ENCODE measurements at regions not wholly inside any gene's neighbourhood (a gene's known extent, or its start where the extent isn't known, plus 50 kb on each side); places are given as distances from the start of the nearest gene placed in this dataset.

GRCh38 chr6:21744331-21744730 lies 150.8 kb downstream of the SOX4 start:
- H3K9ac ChIP-seq (ENCODE audit: low read length in 2 of 2): no peak overlapping the region
- no peaks in the 10 kb centered on the region for H3K36me3 ChIP-seq (ENCODE audit: control insufficient read depth in 2 of 2, insufficient read depth in 2 of 2, low read length in 2 of 2)
- no peaks in the 10 kb centered on the region for H3K27me3 ChIP-seq (ENCODE audit: control insufficient read depth in 1 of 2, insufficient read depth in 2 of 2, low read length in 2 of 2)
- H3K27ac ChIP-seq (ENCODE audit: low read length): no peak overlapping the region
- no peak overlapping the region for H3K4me3 ChIP-seq (ENCODE audit: low read length in 2 of 2)
- no peaks in the 10 kb centered on the region for H3K9me3 ChIP-seq (ENCODE audit: control insufficient read depth in 2 of 2, low read length in 2 of 2)
- no peaks in the 10 kb centered on the region for H3K4me1 ChIP-seq (ENCODE audit: control insufficient read depth, insufficient read depth, low read length)

- H3K27me3 ChIP-seq (ENCODE audit: control insufficient read depth in 1 of 2, insufficient read depth in 2 of 2, low read length in 2 of 2): no peaks in the 10 kb centered on the region
- no peak overlapping the region for H3K4me3 ChIP-seq (ENCODE audit: low read length in 2 of 2)
- no peak overlapping the region for H3K27ac ChIP-seq (ENCODE audit: low read length)
- no peaks in the 10 kb centered on the region for H3K9me3 ChIP-seq (ENCODE audit: control insufficient read depth in 2 of 2, low read length in 2 of 2)
- H3K4me1 ChIP-seq (ENCODE audit: control insufficient read depth, insufficient read depth, low read length): no peaks in the 10 kb centered on the region
- no peaks in the 10 kb centered on the region for H3K36me3 ChIP-seq (ENCODE audit: control insufficient read depth in 2 of 2, insufficient read depth in 2 of 2, low read length in 2 of 2)
- H3K9ac ChIP-seq (ENCODE audit: low read length in 2 of 2): no peak overlapping the region
These were observed 152.2 kb downstream of the SOX4 start for GRCh38 chr6:21745543-21746337.

- Histone ChIP-seq H3K36me3 (ENCODE audit: control insufficient read depth in 2 of 2, insufficient read depth in 2 of 2, low read length in 2 of 2) (no peaks in the 10 kb centered on the region), H3K27me3 (ENCODE audit: control insufficient read depth in 1 of 2, insufficient read depth in 2 of 2, low read length in 2 of 2) (no peaks in the 10 kb centered on the region), H3K4me1 (ENCODE audit: control insufficient read depth, insufficient read depth, low read length) (no peaks in the 10 kb centered on the region), H3K4me3 (ENCODE audit: low read length in 2 of 2) (no peak overlapping the region), H3K9me3 (ENCODE audit: control insufficient read depth in 2 of 2, low read length in 2 of 2) (no peaks in the 10 kb centered on the region), H3K27ac (ENCODE audit: low read length) (no peak overlapping the region), H3K9ac (ENCODE audit: low read length in 2 of 2) (no peak overlapping the region)
These were observed 153.9 kb downstream of the SOX4 start for GRCh38 chr6:21747441-21747840.

- Histone ChIP-seq H3K9ac (ENCODE audit: low read length in 2 of 2) (no peak overlapping the region), H3K4me3 (ENCODE audit: low read length in 2 of 2) (no peak overlapping the region), H3K9me3 (ENCODE audit: control insufficient read depth in 2 of 2, low read length in 2 of 2) (no peaks in the 10 kb centered on the region), H3K27ac (ENCODE audit: low read length) (no peak overlapping the region), H3K27me3 (ENCODE audit: control insufficient read depth in 1 of 2, insufficient read depth in 2 of 2, low read length in 2 of 2) (no peaks in the 10 kb centered on the region), H3K4me1 (ENCODE audit: control insufficient read depth, insufficient read depth, low read length) (no peaks in the 10 kb centered on the region), H3K36me3 (ENCODE audit: control insufficient read depth in 2 of 2, insufficient read depth in 2 of 2, low read length in 2 of 2) (no peaks in the 10 kb centered on the region)
These were observed 154.9 kb downstream of the SOX4 start for GRCh38 chr6:21748343-21749056.

GRCh38 chr6:21749754-21750153 lies 156.2 kb downstream of the SOX4 start:
- no peak overlapping the region for H3K27ac ChIP-seq (ENCODE audit: low read length)
- no peak overlapping the region for H3K9ac ChIP-seq (ENCODE audit: low read length in 2 of 2)
- H3K9me3 ChIP-seq (ENCODE audit: control insufficient read depth in 2 of 2, low read length in 2 of 2): no peaks in the 10 kb centered on the region
- H3K4me1 ChIP-seq (ENCODE audit: control insufficient read depth, insufficient read depth, low read length): no peaks in the 10 kb centered on the region
- no peaks in the 10 kb centered on the region for H3K36me3 ChIP-seq (ENCODE audit: control insufficient read depth in 2 of 2, insufficient read depth in 2 of 2, low read length in 2 of 2)
- no peak overlapping the region for H3K4me3 ChIP-seq (ENCODE audit: low read length in 2 of 2)
- no peaks in the 10 kb centered on the region for H3K27me3 ChIP-seq (ENCODE audit: control insufficient read depth in 1 of 2, insufficient read depth in 2 of 2, low read length in 2 of 2)

GRCh38 chr6:21750575-21750974 lies 157.0 kb downstream of the SOX4 start:
- Histone ChIP-seq H3K9me3 (ENCODE audit: control insufficient read depth in 2 of 2, low read length in 2 of 2) (no peaks in the 10 kb centered on the region), H3K4me1 (ENCODE audit: control insufficient read depth, insufficient read depth, low read length) (no peaks in the 10 kb centered on the region), H3K27me3 (ENCODE audit: control insufficient read depth in 1 of 2, insufficient read depth in 2 of 2, low read length in 2 of 2) (no peaks in the 10 kb centered on the region), H3K4me3 (ENCODE audit: low read length in 2 of 2) (no peak overlapping the region), H3K9ac (ENCODE audit: low read length in 2 of 2) (no peak overlapping the region), H3K27ac (ENCODE audit: low read length) (no peak overlapping the region), H3K36me3 (ENCODE audit: control insufficient read depth in 2 of 2, insufficient read depth in 2 of 2, low read length in 2 of 2) (no peaks in the 10 kb centered on the region)

GRCh38 chr6:21751608-21752007 lies 158.1 kb downstream of the SOX4 start:
- Histone ChIP-seq H3K9me3 (ENCODE audit: control insufficient read depth in 2 of 2, low read length in 2 of 2) (no peaks in the 10 kb centered on the region), H3K36me3 (ENCODE audit: control insufficient read depth in 2 of 2, insufficient read depth in 2 of 2, low read length in 2 of 2) (no peaks in the 10 kb centered on the region), H3K9ac (ENCODE audit: low read length in 2 of 2) (no peak overlapping the region), H3K27me3 (ENCODE audit: control insufficient read depth in 1 of 2, insufficient read depth in 2 of 2, low read length in 2 of 2) (no peaks in the 10 kb centered on the region), H3K4me1 (ENCODE audit: control insufficient read depth, insufficient read depth, low read length) (no peaks in the 10 kb centered on the region), H3K4me3 (ENCODE audit: low read length in 2 of 2) (no peak overlapping the region), H3K27ac (ENCODE audit: low read length) (no peak overlapping the region)

- no peak overlapping the region for H3K27ac ChIP-seq (ENCODE audit: low read length)
- H3K27me3 ChIP-seq (ENCODE audit: control insufficient read depth in 1 of 2, insufficient read depth in 2 of 2, low read length in 2 of 2): no peaks in the 10 kb centered on the region
- no peaks in the 10 kb centered on the region for H3K36me3 ChIP-seq (ENCODE audit: control insufficient read depth in 2 of 2, insufficient read depth in 2 of 2, low read length in 2 of 2)
- no peaks in the 10 kb centered on the region for H3K4me1 ChIP-seq (ENCODE audit: control insufficient read depth, insufficient read depth, low read length)
- H3K4me3 ChIP-seq (ENCODE audit: low read length in 2 of 2): no peak overlapping the region
- no peak overlapping the region for H3K9ac ChIP-seq (ENCODE audit: low read length in 2 of 2)
- no peaks in the 10 kb centered on the region for H3K9me3 ChIP-seq (ENCODE audit: control insufficient read depth in 2 of 2, low read length in 2 of 2)
These were observed 158.7 kb downstream of the SOX4 start for GRCh38 chr6:21752054-21752811.

GRCh38 chr6:21753241-21754108 lies 159.9 kb downstream of the SOX4 start:
- Histone ChIP-seq H3K4me3 (ENCODE audit: low read length in 2 of 2) (no peak overlapping the region), H3K27me3 (ENCODE audit: control insufficient read depth in 1 of 2, insufficient read depth in 2 of 2, low read length in 2 of 2) (no peaks in the 10 kb centered on the region), H3K27ac (ENCODE audit: low read length) (no peak overlapping the region), H3K4me1 (ENCODE audit: control insufficient read depth, insufficient read depth, low read length) (no peaks in the 10 kb centered on the region), H3K36me3 (ENCODE audit: control insufficient read depth in 2 of 2, insufficient read depth in 2 of 2, low read length in 2 of 2) (no peaks in the 10 kb centered on the region), H3K9me3 (ENCODE audit: control insufficient read depth in 2 of 2, low read length in 2 of 2) (no peaks in the 10 kb centered on the region), H3K9ac (ENCODE audit: low read length in 2 of 2) (no peak overlapping the region)

- H3K27ac ChIP-seq (ENCODE audit: low read length): no peak overlapping the region
- no peaks in the 10 kb centered on the region for H3K4me1 ChIP-seq (ENCODE audit: control insufficient read depth, insufficient read depth, low read length)
- H3K9ac ChIP-seq (ENCODE audit: low read length in 2 of 2): no peak overlapping the region
- H3K36me3 ChIP-seq (ENCODE audit: control insufficient read depth in 2 of 2, insufficient read depth in 2 of 2, low read length in 2 of 2): no peaks in the 10 kb centered on the region
- no peaks in the 10 kb centered on the region for H3K9me3 ChIP-seq (ENCODE audit: control insufficient read depth in 2 of 2, low read length in 2 of 2)
- H3K4me3 ChIP-seq (ENCODE audit: low read length in 2 of 2): no peak overlapping the region
- no peaks in the 10 kb centered on the region for H3K27me3 ChIP-seq (ENCODE audit: control insufficient read depth in 1 of 2, insufficient read depth in 2 of 2, low read length in 2 of 2)
These were observed 161.3 kb downstream of the SOX4 start for GRCh38 chr6:21754891-21755290.

All from stomach smooth muscle (tissue), 2 donors.